Liver (tissue), 8 donors: ENCODE measurements at regions not wholly inside any gene's neighbourhood (a gene's known extent, or its start where the extent isn't known, plus 50 kb on each side); places are given as distances from the start of the nearest gene placed in this dataset.
A peak's percentile ranks its signal among the peaks of the same experiment; 100 is the strongest.

Experiments
- DNase-seq: peaks from one replicate; pipeline ENCODE4 v3.0.0-alpha.2; 2017; ENCODE audit warnings: low spot score
- H3K27ac ChIP-seq, 2 donors: one replicate each; pipeline ENCODE4 v1.7.0; 2013; ENCODE audit warnings: inconsistent platforms in 2 of 2, low read length in 2 of 2, control low read depth in 1 of 2, low read depth in 1 of 2, mild to moderate bottlenecking in 1 of 2
- H3K27me3 ChIP-seq, 4 donors: one replicate each; pipeline versions ENCODE4 v1.6.1 to v1.7.0; 2013; ENCODE audit warnings: low read length in 3 of 4, inconsistent platforms in 1 of 4, mild to moderate bottlenecking in 1 of 4, moderate library complexity in 1 of 4; ENCODE audit not compliant: control insufficient read depth in 4 of 4, insufficient read depth in 4 of 4
- H3K36me3 ChIP-seq, 4 donors: one replicate each; pipeline versions ENCODE4 v1.6.1 to v1.7.0; 2013; ENCODE audit warnings: low read length in 3 of 4, mild to moderate bottlenecking in 3 of 4, low read depth in 1 of 4, moderate library complexity in 1 of 4; ENCODE audit not compliant: control insufficient read depth in 4 of 4, insufficient read depth in 3 of 4
- H3K4me1 ChIP-seq, 4 donors: one replicate each; pipeline versions ENCODE4 v1.6.1 to v1.7.0; 2013; ENCODE audit warnings: low read length in 3 of 4, mild to moderate bottlenecking in 3 of 4, moderate library complexity in 1 of 4; ENCODE audit not compliant: control insufficient read depth in 4 of 4, insufficient read depth in 4 of 4
- H3K4me3 ChIP-seq, 3 donors: one replicate each; pipeline versions ENCODE4 v1.6.1 to v1.7.0; 2013; ENCODE audit warnings: low read length in 3 of 3, control low read depth in 1 of 3, low read depth in 1 of 3, mild to moderate bottlenecking in 1 of 3
- H3K9ac ChIP-seq, 2 donors: one replicate each; pipeline ENCODE4 v1.7.0; 2013; ENCODE audit warnings: low read length in 2 of 2, mild to moderate bottlenecking in 2 of 2, moderate library complexity in 2 of 2, control low read depth in 1 of 2, low read depth in 1 of 2
- H3K9me3 ChIP-seq, 4 donors: one replicate each; pipeline versions ENCODE4 v1.6.1 to v1.7.0; 2013; ENCODE audit warnings: low read length in 3 of 4; ENCODE audit not compliant: control insufficient read depth in 4 of 4
- FOXA1 ChIP-seq: IDR thresholded peaks from 2 replicates; pipeline ENCODE4 v1.6.1; 2016; ENCODE audit warnings: antibody characterized with exemption
- FOXA2 ChIP-seq: IDR thresholded peaks from 2 replicates; pipeline ENCODE4 v1.6.1; 2016; ENCODE audit warnings: antibody characterized with exemption
- GABPA ChIP-seq, 2 donors: IDR thresholded peaks in 1 of 2; conservative IDR thresholded peaks in 1 of 2; 2 replicates each; pipeline ENCODE4 v1.6.1; 2016; ENCODE audit warnings: antibody characterized with exemption in 2 of 2, mild to moderate bottlenecking in 1 of 2, moderate library complexity in 1 of 2
- HNF4A ChIP-seq, 2 donors: conservative IDR thresholded peaks; 2 replicates each; pipeline ENCODE4 v1.6.1; 2016; ENCODE audit warnings: antibody characterized with exemption in 2 of 2, mild to moderate bottlenecking in 2 of 2
- NR2F2 ChIP-seq: IDR thresholded peaks from 2 replicates; pipeline ENCODE4 v1.6.1; 2016; ENCODE audit warnings: antibody characterized with exemption
- RAD21 ChIP-seq, 2 donors: IDR thresholded peaks; 2 replicates each; pipeline ENCODE4 v1.6.1; 2016; ENCODE audit warnings: antibody characterized with exemption in 2 of 2, mild to moderate bottlenecking in 2 of 2
- RXRA ChIP-seq, 2 donors: IDR thresholded peaks; 2 replicates each; pipeline ENCODE4 v1.6.1; 2017 to 2018; ENCODE audit warnings: antibody characterized with exemption in 2 of 2, mild to moderate bottlenecking in 1 of 2
- SP1 ChIP-seq: IDR thresholded peaks from 2 replicates; pipeline ENCODE4 v1.6.1; 2018; ENCODE audit warnings: antibody characterized with exemption, mild to moderate bottlenecking
- TAF1 ChIP-seq: conservative IDR thresholded peaks from 2 replicates; pipeline ENCODE4 v1.6.1; 2016; ENCODE audit warnings: antibody characterized with exemption, mild to moderate bottlenecking
- YY1 ChIP-seq: IDR thresholded peaks from 2 replicates; pipeline ENCODE4 v1.6.1; 2016; ENCODE audit warnings: antibody characterized with exemption, mild to moderate bottlenecking
- WGBS: extraction: QIAGEN DNeasy Blood & Tissue Kit; methylation state at CpG from one replicate; pipeline ENCODE4 v1.1.7; 2013; 5-methylcytosine and 5-hydroxymethylcytosine counted together
- TF ChIP-seq, protein P1 (sequence below): IDR thresholded peaks from 2 replicates; pipeline ENCODE4 v1.6.1; 2016; ENCODE audit warnings: antibody characterized with exemption
- TF ChIP-seq, protein P2 (sequence below): IDR thresholded peaks from 2 replicates; pipeline ENCODE4 v1.6.1; 2016; ENCODE audit warnings: antibody characterized with exemption
- TF ChIP-seq, protein P3 (sequence below): fragments of 150-350 bp; IDR thresholded peaks from 2 replicates; pipeline ENCODE4 v1.5.1; 2017; ENCODE audit warnings: improper control_type of control experiment, low read depth, low read length; ENCODE audit not compliant: missing input control
- TF ChIP-seq, protein P4 (sequence below): IDR thresholded peaks from 2 replicates; pipeline ENCODE4 v1.6.1; 2016; ENCODE audit warnings: antibody characterized with exemption, mild to moderate bottlenecking
- donor health status: healthy.
- donor health status: healthy.
- donor health status: healthy.
- donor health status: healthy.
- donor health status: healthy.

DNA sequence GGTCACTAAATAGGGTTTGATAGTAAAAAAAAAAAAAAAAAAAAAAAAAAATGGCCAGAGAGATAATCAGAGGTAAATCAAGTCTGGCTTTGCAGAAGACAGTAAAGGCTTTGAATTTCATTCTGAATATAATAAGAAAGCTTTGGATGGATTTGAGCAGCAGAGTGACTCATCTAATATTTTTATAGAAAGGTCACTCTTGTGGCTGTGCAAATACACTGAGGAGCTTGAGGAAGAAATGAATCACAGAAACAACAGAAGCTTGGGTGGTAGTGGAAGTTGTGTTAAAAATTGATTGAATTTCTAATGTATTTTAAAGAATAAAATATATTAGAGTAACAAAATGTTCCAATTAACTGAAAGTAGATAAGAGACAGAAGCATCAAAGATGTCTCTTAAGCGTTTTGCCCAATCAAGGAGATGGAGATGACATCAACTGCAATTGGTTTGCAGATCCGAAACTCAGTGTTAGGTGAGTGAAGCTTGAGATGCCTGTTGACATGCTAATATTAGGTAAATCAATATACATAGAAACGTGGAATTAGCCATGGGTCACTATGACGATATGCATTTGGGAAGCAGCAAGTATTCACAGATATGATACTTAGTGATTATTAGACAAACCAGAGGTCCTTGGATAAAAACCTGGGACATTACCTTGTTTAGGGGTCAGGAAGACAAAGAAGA is 280.5 kb downstream of the GPM6A start:
- 71% methylated on average over 4 of the region's 4 CpGs for WGBS
- Histone ChIP-seq H3K4me3 (no peak overlapping the region), H3K4me1 (no peaks in the 10 kb centered on the region), H3K27me3 (no peaks in the 10 kb centered on the region), H3K27ac (no peak overlapping the region), H3K9me3 (peaks cover 0 to 3% (median 0%) of the 10 kb centered on the region in 4 donors), H3K9ac (no peak overlapping the region), H3K36me3 (no peaks in the 10 kb centered on the region)
- DNase-seq, result no peak
- TF ChIP-seq, protein P1, sequence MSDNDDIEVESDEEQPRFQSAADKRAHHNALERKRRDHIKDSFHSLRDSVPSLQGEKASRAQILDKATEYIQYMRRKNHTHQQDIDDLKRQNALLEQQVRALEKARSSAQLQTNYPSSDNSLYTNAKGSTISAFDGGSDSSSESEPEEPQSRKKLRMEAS, result no peak
- no peak for TF ChIP-seq FOXA1
- TF ChIP-seq YY1, result no peak
- TF ChIP-seq RXRA (IDR thresholded peaks at IDR 0.05), result no peak
- TF ChIP-seq TAF1, result no peak
- TF ChIP-seq FOXA2, result no peak
- TF ChIP-seq SP1, result no peak
- TF ChIP-seq, protein P2, sequence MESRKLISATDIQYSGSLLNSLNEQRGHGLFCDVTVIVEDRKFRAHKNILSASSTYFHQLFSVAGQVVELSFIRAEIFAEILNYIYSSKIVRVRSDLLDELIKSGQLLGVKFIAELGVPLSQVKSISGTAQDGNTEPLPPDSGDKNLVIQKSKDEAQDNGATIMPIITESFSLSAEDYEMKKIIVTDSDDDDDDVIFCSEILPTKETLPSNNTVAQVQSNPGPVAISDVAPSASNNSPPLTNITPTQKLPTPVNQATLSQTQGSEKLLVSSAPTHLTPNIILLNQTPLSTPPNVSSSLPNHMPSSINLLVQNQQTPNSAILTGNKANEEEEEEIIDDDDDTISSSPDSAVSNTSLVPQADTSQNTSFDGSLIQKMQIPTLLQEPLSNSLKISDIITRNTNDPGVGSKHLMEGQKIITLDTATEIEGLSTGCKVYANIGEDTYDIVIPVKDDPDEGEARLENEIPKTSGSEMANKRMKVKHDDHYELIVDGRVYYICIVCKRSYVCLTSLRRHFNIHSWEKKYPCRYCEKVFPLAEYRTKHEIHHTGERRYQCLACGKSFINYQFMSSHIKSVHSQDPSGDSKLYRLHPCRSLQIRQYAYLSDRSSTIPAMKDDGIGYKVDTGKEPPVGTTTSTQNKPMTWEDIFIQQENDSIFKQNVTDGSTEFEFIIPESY, result no peak

DNA sequence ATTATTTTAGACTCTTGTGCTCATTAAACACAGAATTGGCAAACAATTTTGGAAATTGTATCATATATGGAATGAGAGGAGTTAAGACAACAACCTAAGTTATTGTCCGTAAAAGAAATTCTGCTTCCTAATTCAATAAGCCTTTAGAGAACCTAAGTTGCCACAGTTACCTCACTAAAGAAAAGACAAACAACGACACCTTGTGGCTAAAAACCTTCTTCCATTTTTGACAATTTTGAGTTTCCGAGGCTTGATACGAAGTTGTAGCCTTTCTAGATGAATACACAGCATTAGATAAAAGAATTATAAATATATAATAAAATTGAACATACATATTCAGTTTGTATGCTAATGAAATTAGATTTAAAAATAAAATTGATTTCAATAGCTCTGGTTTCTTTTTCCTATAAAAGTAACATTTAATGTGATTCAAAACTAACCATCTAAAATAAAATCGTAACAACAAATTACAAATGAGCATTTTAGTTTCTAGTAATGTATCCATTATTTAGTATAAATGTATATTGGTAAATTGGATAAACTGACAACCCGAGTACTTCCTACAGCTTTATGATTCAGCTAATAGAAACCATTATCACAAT is 275.1 kb downstream of the GPM6A start:
- H3K36me3 ChIP-seq, result no peaks in the 10 kb centered on the region
- WGBS, result 30% methylated on average over 6 of the region's 6 CpGs
- H3K9ac ChIP-seq, result peak overlapping the region in 1 of 2 donors; percentile 28
- H3K4me1 ChIP-seq, result peaks cover 3 to 45% (median 39%) of the 10 kb centered on the region in 4 donors
- TF ChIP-seq FOXA2 (no peak), RAD21 (IDR thresholded peaks at IDR 0.05) (peak; percentile 79 to 82)
- TF ChIP-seq, protein P3, sequence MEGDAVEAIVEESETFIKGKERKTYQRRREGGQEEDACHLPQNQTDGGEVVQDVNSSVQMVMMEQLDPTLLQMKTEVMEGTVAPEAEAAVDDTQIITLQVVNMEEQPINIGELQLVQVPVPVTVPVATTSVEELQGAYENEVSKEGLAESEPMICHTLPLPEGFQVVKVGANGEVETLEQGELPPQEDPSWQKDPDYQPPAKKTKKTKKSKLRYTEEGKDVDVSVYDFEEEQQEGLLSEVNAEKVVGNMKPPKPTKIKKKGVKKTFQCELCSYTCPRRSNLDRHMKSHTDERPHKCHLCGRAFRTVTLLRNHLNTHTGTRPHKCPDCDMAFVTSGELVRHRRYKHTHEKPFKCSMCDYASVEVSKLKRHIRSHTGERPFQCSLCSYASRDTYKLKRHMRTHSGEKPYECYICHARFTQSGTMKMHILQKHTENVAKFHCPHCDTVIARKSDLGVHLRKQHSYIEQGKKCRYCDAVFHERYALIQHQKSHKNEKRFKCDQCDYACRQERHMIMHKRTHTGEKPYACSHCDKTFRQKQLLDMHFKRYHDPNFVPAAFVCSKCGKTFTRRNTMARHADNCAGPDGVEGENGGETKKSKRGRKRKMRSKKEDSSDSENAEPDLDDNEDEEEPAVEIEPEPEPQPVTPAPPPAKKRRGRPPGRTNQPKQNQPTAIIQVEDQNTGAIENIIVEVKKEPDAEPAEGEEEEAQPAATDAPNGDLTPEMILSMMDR, result peak; percentile 51
- H3K9me3 ChIP-seq, result peaks cover 0 to 3% (median 0%) of the 10 kb centered on the region in 4 donors
- H3K27ac ChIP-seq, result no peak overlapping the region
- no peaks in the 10 kb centered on the region for H3K27me3 ChIP-seq
- H3K4me3 ChIP-seq, result no peak overlapping the region
- DNase-seq, result no peak

DNA sequence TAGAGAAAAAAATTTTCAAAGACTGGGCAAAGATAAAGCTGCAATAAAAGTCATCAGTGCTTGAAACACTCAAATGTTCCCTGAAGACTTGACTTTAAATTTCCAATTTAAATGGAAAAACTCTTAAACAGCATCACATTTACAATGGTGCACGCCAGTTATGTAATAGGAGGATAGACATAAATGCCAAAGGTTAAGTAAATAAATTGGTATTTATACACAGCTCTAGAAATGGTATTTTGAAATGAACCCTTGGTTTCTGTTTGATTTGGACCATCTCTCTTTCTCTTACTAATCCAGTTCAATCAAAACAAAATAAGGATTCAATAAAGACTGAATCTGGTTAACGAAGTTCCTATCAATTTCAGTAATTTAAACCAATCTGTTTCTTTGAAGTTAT is 272.6 kb downstream of the GPM6A start:
- no peaks in the 10 kb centered on the region for H3K27me3 ChIP-seq
- H3K9ac ChIP-seq, result no peak overlapping the region
- H3K4me1 ChIP-seq, result peaks cover 3 to 58% (median 44%) of the 10 kb centered on the region in 4 donors
- no peaks in the 10 kb centered on the region for H3K36me3 ChIP-seq
- no peak for DNase-seq
- no peak overlapping the region for H3K27ac ChIP-seq
- H3K4me3 ChIP-seq, result no peak overlapping the region
- 27% methylated on average over 2 of the region's 2 CpGs for WGBS
- H3K9me3 ChIP-seq, result no peaks in the 10 kb centered on the region
- TF ChIP-seq, protein P1, result peak; percentile 25
- peak in 1 of 2 donors; percentile 11 for TF ChIP-seq RAD21 (IDR thresholded peaks at IDR 0.05)
- TF ChIP-seq GABPA (IDR thresholded peaks at IDR 0.05 in 1 of 2, conservative IDR thresholded peaks at IDR 0.05 in 1 of 2), result no peak
- peak; percentile 61 to 82 for TF ChIP-seq RXRA (IDR thresholded peaks at IDR 0.05)
- TF ChIP-seq, protein P2, result peak; percentile 51
- no peak for TF ChIP-seq FOXA1
- peak; percentile 68 for TF ChIP-seq NR2F2
- TF ChIP-seq, protein P4, sequence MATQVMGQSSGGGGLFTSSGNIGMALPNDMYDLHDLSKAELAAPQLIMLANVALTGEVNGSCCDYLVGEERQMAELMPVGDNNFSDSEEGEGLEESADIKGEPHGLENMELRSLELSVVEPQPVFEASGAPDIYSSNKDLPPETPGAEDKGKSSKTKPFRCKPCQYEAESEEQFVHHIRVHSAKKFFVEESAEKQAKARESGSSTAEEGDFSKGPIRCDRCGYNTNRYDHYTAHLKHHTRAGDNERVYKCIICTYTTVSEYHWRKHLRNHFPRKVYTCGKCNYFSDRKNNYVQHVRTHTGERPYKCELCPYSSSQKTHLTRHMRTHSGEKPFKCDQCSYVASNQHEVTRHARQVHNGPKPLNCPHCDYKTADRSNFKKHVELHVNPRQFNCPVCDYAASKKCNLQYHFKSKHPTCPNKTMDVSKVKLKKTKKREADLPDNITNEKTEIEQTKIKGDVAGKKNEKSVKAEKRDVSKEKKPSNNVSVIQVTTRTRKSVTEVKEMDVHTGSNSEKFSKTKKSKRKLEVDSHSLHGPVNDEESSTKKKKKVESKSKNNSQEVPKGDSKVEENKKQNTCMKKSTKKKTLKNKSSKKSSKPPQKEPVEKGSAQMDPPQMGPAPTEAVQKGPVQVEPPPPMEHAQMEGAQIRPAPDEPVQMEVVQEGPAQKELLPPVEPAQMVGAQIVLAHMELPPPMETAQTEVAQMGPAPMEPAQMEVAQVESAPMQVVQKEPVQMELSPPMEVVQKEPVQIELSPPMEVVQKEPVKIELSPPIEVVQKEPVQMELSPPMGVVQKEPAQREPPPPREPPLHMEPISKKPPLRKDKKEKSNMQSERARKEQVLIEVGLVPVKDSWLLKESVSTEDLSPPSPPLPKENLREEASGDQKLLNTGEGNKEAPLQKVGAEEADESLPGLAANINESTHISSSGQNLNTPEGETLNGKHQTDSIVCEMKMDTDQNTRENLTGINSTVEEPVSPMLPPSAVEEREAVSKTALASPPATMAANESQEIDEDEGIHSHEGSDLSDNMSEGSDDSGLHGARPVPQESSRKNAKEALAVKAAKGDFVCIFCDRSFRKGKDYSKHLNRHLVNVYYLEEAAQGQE, result peak; percentile 50
- TF ChIP-seq FOXA2, result peak; percentile 82
- TF ChIP-seq SP1, result peak; percentile 77
- no peak for TF ChIP-seq TAF1
- peak; percentile 65 for TF ChIP-seq YY1
- TF ChIP-seq HNF4A (conservative IDR thresholded peaks at IDR 0.05), result peak; percentile 65 to 77
